B cell (primary cell): ENCODE measurements at regions not wholly inside any gene's neighbourhood (a gene's known extent, or its start where the extent isn't known, plus 50 kb on each side); places are given as distances from the start of the nearest gene placed in this dataset.

Source experiments
- CTCF ChIP-seq: fragments of 200-600 bp; IDR thresholded peaks from one replicate; pipeline ENCODE4 v1.8.0; 2022; ENCODE audit warnings: antibody characterized with exemption, mild to moderate bottlenecking
- EZH2 ChIP-seq: IDR thresholded peaks from 2 replicates; pipeline ENCODE4 v1.6.1; 2012; ENCODE audit warnings: borderline replicate concordance, low read depth, mild to moderate bottlenecking, moderate library complexity, low read length; ENCODE audit not compliant: insufficient read depth, poor library complexity, severe bottlenecking

DNA sequence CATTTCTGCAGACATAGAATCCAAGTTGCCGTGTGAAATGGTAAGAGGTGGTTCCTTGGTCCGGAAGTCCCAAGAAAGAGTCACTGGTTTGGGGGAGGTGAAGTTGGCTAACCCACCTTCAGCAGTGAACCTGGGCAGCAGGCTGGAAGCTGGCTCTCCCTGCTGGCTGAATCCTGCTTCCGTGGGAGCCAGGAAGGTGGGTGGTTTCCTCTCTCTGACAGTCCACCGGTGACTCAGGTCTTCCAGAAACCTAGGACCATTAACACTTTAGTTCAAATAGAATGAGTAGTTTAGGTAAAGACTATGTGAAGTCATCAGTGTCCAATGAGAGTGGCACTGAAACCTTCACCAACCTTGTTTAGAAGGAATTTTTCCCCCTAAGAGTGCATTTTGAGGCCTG is 87.4 kb upstream of the CACNA2D3 start:
- TF ChIP-seq CTCF (no peak), EZH2 (no peak)
